ENCODE measurements at regions not wholly inside any gene's neighbourhood (a gene's known extent, or its start where the extent isn't known, plus 50 kb on each side); places are given as distances from the start of the nearest gene placed in this dataset.
"Not testable (repeated sequence)": the region's sequence is repeated elsewhere in the genome, so short reads cannot be mapped to it uniquely, and the experiment has no call there.

DNA sequence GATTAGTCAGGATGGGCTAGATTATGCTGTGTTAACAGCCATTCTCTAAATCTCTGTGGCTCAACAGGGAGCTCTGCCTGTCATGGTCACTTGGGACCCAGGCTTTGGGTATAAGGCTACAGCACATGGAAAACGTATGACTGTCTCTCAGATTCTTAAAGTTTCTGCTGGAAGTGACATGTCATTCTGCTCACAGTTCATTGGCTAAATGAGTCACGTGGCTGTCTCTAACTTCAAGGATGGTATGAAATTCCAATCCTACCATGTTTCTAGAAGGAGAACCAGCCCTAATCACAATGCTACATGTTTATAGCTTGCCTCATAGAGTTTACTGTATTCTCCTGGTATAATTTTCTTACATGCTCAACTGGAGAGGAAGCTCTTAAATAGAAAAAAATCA is 65.6 kb upstream of the PRSS12 start:
- TF ChIP-seq, protein P1, sequence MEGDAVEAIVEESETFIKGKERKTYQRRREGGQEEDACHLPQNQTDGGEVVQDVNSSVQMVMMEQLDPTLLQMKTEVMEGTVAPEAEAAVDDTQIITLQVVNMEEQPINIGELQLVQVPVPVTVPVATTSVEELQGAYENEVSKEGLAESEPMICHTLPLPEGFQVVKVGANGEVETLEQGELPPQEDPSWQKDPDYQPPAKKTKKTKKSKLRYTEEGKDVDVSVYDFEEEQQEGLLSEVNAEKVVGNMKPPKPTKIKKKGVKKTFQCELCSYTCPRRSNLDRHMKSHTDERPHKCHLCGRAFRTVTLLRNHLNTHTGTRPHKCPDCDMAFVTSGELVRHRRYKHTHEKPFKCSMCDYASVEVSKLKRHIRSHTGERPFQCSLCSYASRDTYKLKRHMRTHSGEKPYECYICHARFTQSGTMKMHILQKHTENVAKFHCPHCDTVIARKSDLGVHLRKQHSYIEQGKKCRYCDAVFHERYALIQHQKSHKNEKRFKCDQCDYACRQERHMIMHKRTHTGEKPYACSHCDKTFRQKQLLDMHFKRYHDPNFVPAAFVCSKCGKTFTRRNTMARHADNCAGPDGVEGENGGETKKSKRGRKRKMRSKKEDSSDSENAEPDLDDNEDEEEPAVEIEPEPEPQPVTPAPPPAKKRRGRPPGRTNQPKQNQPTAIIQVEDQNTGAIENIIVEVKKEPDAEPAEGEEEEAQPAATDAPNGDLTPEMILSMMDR (IDR thresholded peaks at IDR 0.05; ENCODE audit: insufficient read depth, low read length, poor library complexity, severe bottlenecking), result not testable (repeated sequence)
- TF ChIP-seq EZH2phosphoT487 (conservative IDR thresholded peaks at IDR 0.05; ENCODE audit: low read length), result not testable (repeated sequence)
